HG03378 (cell line): ENCODE measurements at regions not wholly inside any gene's neighbourhood (a gene's known extent, or its start where the extent isn't known, plus 50 kb on each side); places are given as distances from the start of the nearest gene placed in this dataset.

Experiments used
- ATAC-seq: cut with Tn5 transposase; IDR thresholded peaks from one replicate; pipeline ENCODE4 v1.9.1; 2021; ENCODE audit warnings: mild to moderate bottlenecking, moderate library complexity; ENCODE audit not compliant: unreplicated experiment

- no peak for ATAC-seq
These were observed 66.3 kb downstream of the ITM2A start for GRCh38 chrX:79300856-79301255.

GRCh38 chrX:79290596-79290995 lies 76.5 kb downstream of the ITM2A start:
- no peak for ATAC-seq

GRCh38 chrX:79288733-79289132 lies 78.4 kb downstream of the ITM2A start:
- ATAC-seq, result no peak

GRCh38 chrX:79287724-79288123 lies 79.4 kb downstream of the ITM2A start:
- no peak for ATAC-seq

- ATAC-seq, result no peak
These were observed 85.4 kb downstream of the ITM2A start for GRCh38 chrX:79281775-79282174.

GRCh38 chrX:79270401-79270800 lies 96.7 kb downstream of the ITM2A start:
- peak; percentile 93 for ATAC-seq

- ATAC-seq, result no peak
These were observed 98.3 kb downstream of the ITM2A start for GRCh38 chrX:79268788-79269187.

GRCh38 chrX:79266702-79267101 lies 100.4 kb downstream of the ITM2A start:
- ATAC-seq, result no peak

GRCh38 chrX:79263550-79263949 lies 103.6 kb downstream of the ITM2A start:
- ATAC-seq, result no peak

GRCh38 chrX:79259073-79259689 lies 108.0 kb downstream of the ITM2A start:
- peak; percentile 93 for ATAC-seq

- ATAC-seq, result no peak
These were observed 99.2 kb downstream of the GPR174 start for GRCh38 chrX:79243691-79244090.

- no peak for ATAC-seq
These were observed 91.4 kb downstream of the GPR174 start for GRCh38 chrX:79235899-79236298.

GRCh38 chrX:79231662-79232061 lies 87.2 kb downstream of the GPR174 start:
- no peak for ATAC-seq
